LNCaP clone FGC (cell line): ENCODE measurements at regions not wholly inside any gene's neighbourhood (a gene's known extent, or its start where the extent isn't known, plus 50 kb on each side); places are given as distances from the start of the nearest gene placed in this dataset.
"Not testable (repeated sequence)": the region's sequence is repeated elsewhere in the genome, so short reads cannot be mapped to it uniquely, and the experiment has no call there.

Source experiments
- DNase-seq: peaks from one replicate; pipeline ENCODE4 v3.0.0-alpha.2; 2011; ENCODE audit warnings: low read depth
- H3K4me3 ChIP-seq: 2 replicates; pipeline ENCODE4 v1.5.1; 2011; ENCODE audit warnings: mild to moderate bottlenecking, low read depth, low read length, control low read depth
- CTCF ChIP-seq: IDR thresholded peaks from 2 replicates; pipeline ENCODE4 v1.5.1; 2012; ENCODE audit warnings: mild to moderate bottlenecking; ENCODE audit not compliant: control insufficient read depth, insufficient read depth; ENCODE audit errors: extremely low read depth

GRCh38 chrX:92873359-92874055 is 799.9 kb downstream of the NAP1L3 start:
- not testable (repeated sequence) for H3K4me3 ChIP-seq, DNase-seq

DNA sequence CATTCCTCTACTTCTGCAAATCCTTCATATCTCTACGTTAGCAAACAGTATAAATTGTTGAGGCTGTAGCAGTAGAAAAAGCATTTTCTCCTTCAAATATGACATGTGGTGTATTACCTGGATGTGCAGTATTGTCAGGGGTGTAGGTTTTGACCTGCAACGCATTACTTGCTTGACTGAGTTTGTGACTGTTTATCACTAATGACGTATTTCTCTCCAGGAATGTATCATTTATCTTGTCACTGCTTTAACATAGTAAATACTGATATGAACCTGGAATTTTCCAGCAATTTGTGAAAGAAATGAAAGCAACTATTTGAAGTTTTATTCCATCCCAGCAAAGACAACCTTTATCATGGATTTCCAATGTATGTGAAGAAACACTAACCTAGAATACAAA is 823.4 kb downstream of the NAP1L3 start:
- not testable (repeated sequence) for DNase-seq, H3K4me3 ChIP-seq

GRCh38 chrX:92843920-92844319 is 829.5 kb downstream of the NAP1L3 start:
- not testable (repeated sequence) for H3K4me3 ChIP-seq, DNase-seq

GRCh38 chrX:92832750-92833149 is 840.6 kb downstream of the NAP1L3 start:
- H3K4me3 ChIP-seq, DNase-seq: not testable (repeated sequence)

GRCh38 chrX:92830083-92830482 is 843.3 kb downstream of the NAP1L3 start:
- not testable (repeated sequence) for H3K4me3 ChIP-seq, DNase-seq

DNA sequence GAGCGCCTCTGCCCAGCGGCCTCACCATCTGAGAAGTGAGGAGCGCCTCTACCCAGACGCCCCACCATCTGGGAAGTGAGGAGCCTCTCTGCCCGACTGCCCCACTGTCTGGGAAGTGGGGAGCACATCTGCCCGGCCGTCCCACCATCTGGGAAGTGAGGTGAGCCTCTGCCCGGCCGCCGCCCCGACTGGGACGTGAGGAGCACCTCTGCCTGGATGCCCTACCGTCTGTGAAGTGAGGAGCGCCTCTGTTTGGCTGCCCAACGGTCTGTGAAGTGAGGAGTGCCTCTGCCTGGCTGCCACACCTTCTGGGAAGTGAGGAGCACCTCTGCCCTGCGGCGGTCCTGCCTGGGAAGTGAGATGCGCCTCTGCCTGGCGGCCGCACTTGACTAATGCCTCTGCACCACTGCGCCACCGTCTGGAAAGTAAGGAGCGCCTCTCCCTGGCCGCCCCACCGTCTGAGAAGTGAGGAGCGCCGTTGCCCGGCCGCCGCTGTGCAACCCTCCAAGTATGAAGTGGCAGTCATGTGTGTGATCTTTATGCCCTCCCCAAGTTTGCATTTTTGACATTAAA is 851.7 kb downstream of the NAP1L3 start:
- not testable (repeated sequence) for DNase-seq, H3K4me3 ChIP-seq

GRCh38 chrX:92792080-92792479 is 881.3 kb downstream of the NAP1L3 start:
- DNase-seq, H3K4me3 ChIP-seq: not testable (repeated sequence)

DNA sequence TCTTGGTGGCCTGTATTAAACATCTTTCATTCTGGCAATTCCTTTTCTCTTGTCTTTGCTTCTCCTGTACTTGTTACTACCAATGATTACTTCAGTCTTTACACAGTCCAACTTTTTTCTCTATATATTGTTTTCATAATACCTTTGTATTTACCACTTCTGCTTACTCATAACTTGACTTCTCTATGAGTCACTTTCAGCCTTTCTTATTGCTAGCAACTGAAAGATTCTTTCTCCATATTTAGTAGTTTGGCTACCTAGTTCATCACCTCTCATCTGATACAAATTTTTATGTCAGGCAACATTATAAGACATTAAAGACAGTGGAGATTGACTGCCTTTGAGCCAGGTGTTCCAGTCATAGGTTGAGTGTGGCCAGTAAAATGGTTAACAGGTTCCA is 893.3 kb downstream of the NAP1L3 start:
- H3K4me3 ChIP-seq, DNase-seq: not testable (repeated sequence)

GRCh38 chrX:92774016-92774415 is 899.4 kb downstream of the NAP1L3 start:
- TF ChIP-seq CTCF: peak; percentile 51
- not testable (repeated sequence) for H3K4me3 ChIP-seq
- DNase-seq: peak; percentile 6

GRCh38 chrX:92760963-92761362 is 912.4 kb downstream of the NAP1L3 start:
- not testable (repeated sequence) for DNase-seq, H3K4me3 ChIP-seq
